ENCODE measurements at regions not wholly inside any gene's neighbourhood (a gene's known extent, or its start where the extent isn't known, plus 50 kb on each side); places are given as distances from the start of the nearest gene placed in this dataset.

DNA sequence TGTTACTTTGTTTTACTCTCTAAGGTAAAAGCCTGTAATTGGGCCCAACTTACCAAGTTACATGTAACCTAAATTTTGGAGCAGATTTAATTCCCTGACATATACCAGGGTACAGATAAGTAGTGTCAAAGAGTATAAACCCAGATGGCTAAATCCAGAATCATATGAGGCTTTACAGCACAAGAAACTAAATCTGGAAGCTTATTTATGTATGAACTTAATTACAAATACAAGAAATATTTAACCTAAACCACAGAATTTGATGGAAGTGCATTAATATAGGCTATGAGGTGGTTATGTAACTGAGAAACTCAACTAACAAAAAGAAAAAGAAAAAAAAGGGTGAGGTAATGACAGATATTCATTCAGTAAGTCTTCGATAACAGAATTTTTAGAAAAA is 930.2 kb upstream of the ALCAM start:
- Histone ChIP-seq H4K20me1 (ENCODE audit: low read depth) (no peaks in the 10 kb centered on the region), H2AFZ (replicated peaks) (no peak overlapping the region), H3K36me3 (no peaks in the 10 kb centered on the region), H3K9ac (no peak overlapping the region), H3K4me2 (no peak overlapping the region), H3K9me3 (ENCODE audit: low read depth) (no peaks in the 10 kb centered on the region), H3K27ac (no peak overlapping the region), H3K4me3 (no peak overlapping the region), H3K27me3 (no peaks in the 10 kb centered on the region), H3K79me2 (ENCODE audit: low read depth) (no peaks in the 10 kb centered on the region), H3F3A (ENCODE audit: low read depth) (no peaks in the 10 kb centered on the region), H3K4me1 (peaks cover 25% of the 10 kb centered on the region)
- H3K27ac Mint-ChIP-seq = no peak overlapping the region
- peaks cover 2% of the 10 kb centered on the region for H3K9me3 Mint-ChIP-seq
- H3K36me3 Mint-ChIP-seq = no peaks in the 10 kb centered on the region
- peaks cover 3% of the 10 kb centered on the region for H3K27me3 Mint-ChIP-seq (ENCODE audit: insufficient read depth, low read depth)
- H3K4me3 Mint-ChIP-seq = no peak overlapping the region
- peaks cover 15% of the 10 kb centered on the region for H3K4me1 Mint-ChIP-seq
- TF ChIP-seq EZH2phosphoT487 (IDR thresholded peaks at IDR 0.05) = no peak
- TF ChIP-seq EZH2 (IDR thresholded peaks at IDR 0.05) = no peak
- TF ChIP-seq, protein P1, sequence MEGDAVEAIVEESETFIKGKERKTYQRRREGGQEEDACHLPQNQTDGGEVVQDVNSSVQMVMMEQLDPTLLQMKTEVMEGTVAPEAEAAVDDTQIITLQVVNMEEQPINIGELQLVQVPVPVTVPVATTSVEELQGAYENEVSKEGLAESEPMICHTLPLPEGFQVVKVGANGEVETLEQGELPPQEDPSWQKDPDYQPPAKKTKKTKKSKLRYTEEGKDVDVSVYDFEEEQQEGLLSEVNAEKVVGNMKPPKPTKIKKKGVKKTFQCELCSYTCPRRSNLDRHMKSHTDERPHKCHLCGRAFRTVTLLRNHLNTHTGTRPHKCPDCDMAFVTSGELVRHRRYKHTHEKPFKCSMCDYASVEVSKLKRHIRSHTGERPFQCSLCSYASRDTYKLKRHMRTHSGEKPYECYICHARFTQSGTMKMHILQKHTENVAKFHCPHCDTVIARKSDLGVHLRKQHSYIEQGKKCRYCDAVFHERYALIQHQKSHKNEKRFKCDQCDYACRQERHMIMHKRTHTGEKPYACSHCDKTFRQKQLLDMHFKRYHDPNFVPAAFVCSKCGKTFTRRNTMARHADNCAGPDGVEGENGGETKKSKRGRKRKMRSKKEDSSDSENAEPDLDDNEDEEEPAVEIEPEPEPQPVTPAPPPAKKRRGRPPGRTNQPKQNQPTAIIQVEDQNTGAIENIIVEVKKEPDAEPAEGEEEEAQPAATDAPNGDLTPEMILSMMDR (IDR thresholded peaks at IDR 0.05) = no peak
- DNase-seq (ENCODE audit: low spot score) = no peak

GRCh38 chr3:104437131-104437750 is 929.5 kb upstream of the ALCAM start:
- H3K4me1 Mint-ChIP-seq = peaks cover 15% of the 10 kb centered on the region
- no peak overlapping the region for H3K4me3 ChIP-seq
- H4K20me1 ChIP-seq (ENCODE audit: low read depth) = no peaks in the 10 kb centered on the region
- H3K4me1 ChIP-seq = peaks cover 25% of the 10 kb centered on the region
- no peak for TF ChIP-seq EZH2phosphoT487 (IDR thresholded peaks at IDR 0.05)
- TF ChIP-seq EZH2 (IDR thresholded peaks at IDR 0.05) = no peak
- TF ChIP-seq, protein P1 (IDR thresholded peaks at IDR 0.05) = no peak
- H3K36me3 ChIP-seq = no peaks in the 10 kb centered on the region
- H3K27ac ChIP-seq = no peak overlapping the region
- no peaks in the 10 kb centered on the region for H3K27me3 ChIP-seq
- H3K27ac Mint-ChIP-seq = no peak overlapping the region
- H3K36me3 Mint-ChIP-seq = no peaks in the 10 kb centered on the region
- H3K79me2 ChIP-seq (ENCODE audit: low read depth) = no peaks in the 10 kb centered on the region
- H3K9me3 ChIP-seq (ENCODE audit: low read depth) = no peaks in the 10 kb centered on the region
- H3K9ac ChIP-seq = no peak overlapping the region
- H2AFZ ChIP-seq (replicated peaks) = no peak overlapping the region
- H3K4me2 ChIP-seq = no peak overlapping the region
- no peaks in the 10 kb centered on the region for H3F3A ChIP-seq (ENCODE audit: low read depth)
- H3K9me3 Mint-ChIP-seq = peaks cover 2% of the 10 kb centered on the region
- no peak overlapping the region for H3K4me3 Mint-ChIP-seq
- no peak for DNase-seq (ENCODE audit: low spot score)
- H3K27me3 Mint-ChIP-seq (ENCODE audit: insufficient read depth, low read depth) = peaks cover 3% of the 10 kb centered on the region

DNA sequence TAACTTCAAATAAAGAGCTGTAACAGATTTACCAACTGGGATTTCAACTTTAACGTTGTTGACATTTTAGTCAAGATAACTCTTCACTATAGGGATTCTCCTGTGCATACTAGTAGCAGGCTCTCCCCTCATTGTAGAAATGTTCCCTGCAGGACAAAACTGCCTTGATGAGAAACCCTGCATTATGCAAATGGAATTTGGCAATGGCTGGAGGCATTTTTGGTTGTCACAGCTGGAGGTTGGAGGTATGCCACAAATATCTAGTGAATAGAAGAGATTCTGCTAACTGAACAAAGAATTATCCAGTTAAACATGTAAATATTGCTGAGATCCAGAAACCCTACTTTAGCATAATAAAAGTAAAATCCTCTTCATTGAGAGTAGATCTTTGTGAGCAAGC is 928.8 kb upstream of the ALCAM start:
- no peaks in the 10 kb centered on the region for H3K79me2 ChIP-seq (ENCODE audit: low read depth)
- peaks cover 25% of the 10 kb centered on the region for H3K4me1 ChIP-seq
- H3K27me3 ChIP-seq = no peaks in the 10 kb centered on the region
- no peaks in the 10 kb centered on the region for H3K36me3 ChIP-seq
- no peak overlapping the region for H2AFZ ChIP-seq (replicated peaks)
- H4K20me1 ChIP-seq (ENCODE audit: low read depth) = no peaks in the 10 kb centered on the region
- no peaks in the 10 kb centered on the region for H3K9me3 ChIP-seq (ENCODE audit: low read depth)
- H3K4me3 Mint-ChIP-seq = no peak overlapping the region
- H3K4me2 ChIP-seq = no peak overlapping the region
- peaks cover 15% of the 10 kb centered on the region for H3K4me1 Mint-ChIP-seq
- no peak overlapping the region for H3K27ac Mint-ChIP-seq
- H3K27me3 Mint-ChIP-seq (ENCODE audit: insufficient read depth, low read depth) = peaks cover 3% of the 10 kb centered on the region
- H3K36me3 Mint-ChIP-seq = no peaks in the 10 kb centered on the region
- no peaks in the 10 kb centered on the region for H3F3A ChIP-seq (ENCODE audit: low read depth)
- H3K9ac ChIP-seq = no peak overlapping the region
- H3K27ac ChIP-seq = no peak overlapping the region
- H3K4me3 ChIP-seq = no peak overlapping the region
- H3K9me3 Mint-ChIP-seq = peaks cover 2% of the 10 kb centered on the region
- DNase-seq (ENCODE audit: low spot score) = peak; percentile 44
- TF ChIP-seq, protein P1 (IDR thresholded peaks at IDR 0.05) = no peak
- TF ChIP-seq EZH2phosphoT487 (IDR thresholded peaks at IDR 0.05) (no peak), EZH2 (IDR thresholded peaks at IDR 0.05) (no peak)

Measured in neural progenitor cell (in vitro differentiated cells).